Uterus (tissue), 3 donors: ENCODE measurements at regions not wholly inside any gene's neighbourhood (a gene's known extent, or its start where the extent isn't known, plus 50 kb on each side); places are given as distances from the start of the nearest gene placed in this dataset.

Experiments used
- DNase-seq, 2 donors: peaks; one replicate each; pipeline ENCODE4 v3.0.0-alpha.2; 2019 to 2020
- H3K27ac ChIP-seq, 2 donors: fragments of 200-600 bp; sonication (generic); 1 replicate in 1 of 2; 2 replicates in 1 of 2; pipeline ENCODE4 v1.5.1; 2016 to 2018
- H3K27me3 ChIP-seq, 2 donors: fragments of 200-600 bp; sonication (generic); one replicate each; pipeline ENCODE4 v1.5.1; 2018 to 2019; ENCODE audit warnings: control low read depth in 1 of 2
- H3K36me3 ChIP-seq, 2 donors: fragments of 200-600 bp; sonication (generic); one replicate each; pipeline ENCODE4 v1.5.1; 2019; ENCODE audit warnings: control low read depth in 1 of 2
- H3K4me1 ChIP-seq, 2 donors: fragments of 200-600 bp; sonication (generic); one replicate each; pipeline ENCODE4 v1.5.1; 2018 to 2019; ENCODE audit warnings: control low read depth in 1 of 2
- H3K4me3 ChIP-seq, 2 donors: fragments of 200-600 bp; sonication (generic); 1 replicate in 1 of 2; 2 replicates in 1 of 2; pipeline ENCODE4 v1.5.1; 2018 to 2019; ENCODE audit warnings: mild to moderate bottlenecking in 1 of 2
- H3K9me3 ChIP-seq, 2 donors: fragments of 200-600 bp; sonication (generic); one replicate each; pipeline ENCODE4 v1.5.1; 2019; ENCODE audit warnings: control low read depth in 1 of 2
- CTCF ChIP-seq, 4 experiments: fragments of 200-600 bp in 2 of 4; fragments of 450-650 bp in 2 of 4; sonication (generic) in 2 of 4; IDR thresholded peaks; one replicate each; pipeline ENCODE4 v1.5.1; 2016 to 2019; ENCODE audit warnings: antibody characterized with exemption in 4 of 4, mild to moderate bottlenecking in 2 of 4, moderate library complexity in 1 of 4
- POLR2A ChIP-seq, 2 donors: fragments of 450-650 bp; IDR thresholded peaks; one replicate each; pipeline ENCODE4 v1.6.1; 2016; ENCODE audit warnings: antibody characterized with exemption in 2 of 2, mild to moderate bottlenecking in 1 of 2, moderate library complexity in 1 of 2
- intact Hi-C: fragments of 100-400 bp; cut with DNase I; formaldehyde crosslinking; loops from one replicate; pipeline ENCODE4 v1.15.1; 2023; ENCODE audit warnings: low total_unique reads
- donor health status: DM: yes; HTN: yes; CAD: no.

- intact Hi-C loops = no loop called here
- no peak for DNase-seq
- H3K4me3 ChIP-seq = no peak overlapping the region
- H3K36me3 ChIP-seq = no peaks in the 10 kb centered on the region
- H3K27me3 ChIP-seq = no peaks in the 10 kb centered on the region
- H3K27ac ChIP-seq = no peak overlapping the region
- TF ChIP-seq POLR2A (IDR thresholded peaks at IDR 0.05) = no peak
- TF ChIP-seq CTCF (IDR thresholded peaks at IDR 0.05) = no peak
- no peaks in the 10 kb centered on the region for H3K9me3 ChIP-seq
- no peaks in the 10 kb centered on the region for H3K4me1 ChIP-seq
Measured at GRCh38 chr17:13088666-13089065, 70.8 kb upstream of the ELAC2 start.

- H3K4me3 ChIP-seq = no peak overlapping the region
- no peak for DNase-seq
- intact Hi-C loops = no loop called here
- no peaks in the 10 kb centered on the region for H3K9me3 ChIP-seq
- H3K27ac ChIP-seq = no peak overlapping the region
- TF ChIP-seq POLR2A (IDR thresholded peaks at IDR 0.05) (no peak), CTCF (IDR thresholded peaks at IDR 0.05) (no peak)
- no peaks in the 10 kb centered on the region for H3K36me3 ChIP-seq
- no peaks in the 10 kb centered on the region for H3K4me1 ChIP-seq
- H3K27me3 ChIP-seq = no peaks in the 10 kb centered on the region
Measured at GRCh38 chr17:13087802-13088201, 70.0 kb upstream of the ELAC2 start.

DNA sequence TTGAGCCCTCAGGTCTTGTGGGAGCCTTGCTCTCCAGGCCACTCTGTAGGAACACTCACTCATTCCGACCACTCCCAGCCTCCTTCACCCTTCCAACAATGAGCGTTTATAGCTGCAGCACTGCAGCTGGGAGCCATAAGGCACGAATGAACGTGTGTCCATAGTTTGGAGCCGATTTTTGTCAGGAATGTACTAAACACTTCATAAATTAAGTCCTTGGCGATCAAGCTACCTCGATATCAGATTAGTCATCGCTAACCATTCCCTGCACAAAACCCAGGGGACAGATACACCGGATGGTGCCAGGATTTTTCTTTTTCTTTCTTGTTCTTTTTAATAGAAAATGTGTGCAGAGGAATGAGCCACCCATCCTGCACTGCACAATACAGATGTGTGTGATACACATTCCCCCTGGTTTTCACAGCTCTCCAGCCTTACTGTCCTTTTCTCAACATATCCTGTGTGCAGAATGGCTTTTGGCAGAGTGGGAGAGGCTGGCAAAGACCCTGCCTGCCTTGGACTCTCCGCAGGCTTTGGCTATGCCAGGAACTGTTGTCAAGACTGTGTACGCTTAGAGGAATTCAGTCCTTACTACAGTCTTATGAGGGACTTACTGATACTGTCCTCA, 68.4 kb upstream of the ELAC2 start:
- no peaks in the 10 kb centered on the region for H3K4me1 ChIP-seq
- H3K27me3 ChIP-seq = no peaks in the 10 kb centered on the region
- no peak for DNase-seq
- no peak overlapping the region for H3K27ac ChIP-seq
- no peaks in the 10 kb centered on the region for H3K9me3 ChIP-seq
- intact Hi-C loops = no loop called here
- H3K36me3 ChIP-seq = no peaks in the 10 kb centered on the region
- TF ChIP-seq POLR2A (IDR thresholded peaks at IDR 0.05) (no peak), CTCF (IDR thresholded peaks at IDR 0.05) (no peak)
- no peak overlapping the region for H3K4me3 ChIP-seq

GRCh38 chr17:13085578-13085977, 67.8 kb upstream of the ELAC2 start:
- TF ChIP-seq POLR2A (IDR thresholded peaks at IDR 0.05) = no peak
- TF ChIP-seq CTCF (IDR thresholded peaks at IDR 0.05) = no peak
- H3K4me1 ChIP-seq = no peaks in the 10 kb centered on the region
- no peak overlapping the region for H3K27ac ChIP-seq
- no peaks in the 10 kb centered on the region for H3K36me3 ChIP-seq
- no peak overlapping the region for H3K4me3 ChIP-seq
- no peaks in the 10 kb centered on the region for H3K9me3 ChIP-seq
- no peaks in the 10 kb centered on the region for H3K27me3 ChIP-seq
- intact Hi-C loops = no loop called here
- DNase-seq = no peak

GRCh38 chr17:13084420-13084819, 66.6 kb upstream of the ELAC2 start:
- Histone ChIP-seq H3K27ac (no peak overlapping the region), H3K27me3 (no peaks in the 10 kb centered on the region), H3K4me3 (no peak overlapping the region), H3K36me3 (no peaks in the 10 kb centered on the region), H3K9me3 (no peaks in the 10 kb centered on the region), H3K4me1 (no peaks in the 10 kb centered on the region)
- DNase-seq = no peak
- TF ChIP-seq POLR2A (IDR thresholded peaks at IDR 0.05) = no peak
- no peak for TF ChIP-seq CTCF (IDR thresholded peaks at IDR 0.05)
- intact Hi-C loops = no loop called here
